H1 (cell line): ENCODE measurements at regions not wholly inside any gene's neighbourhood (a gene's known extent, or its start where the extent isn't known, plus 50 kb on each side); places are given as distances from the start of the nearest gene placed in this dataset.

Experiments used
- SP2 ChIP-seq: IDR thresholded peaks from 2 replicates; pipeline ENCODE4 v1.6.1; 2012; ENCODE audit warnings: mild to moderate bottlenecking, low read length, inconsistent platforms

- TF ChIP-seq SP2: no peak
- TF ChIP-seq, all 59 proteins: peak for 0
Measured at GRCh38 chr16:79988721-79989220, 388.2 kb upstream of the MAF start (continued).
